Stimulated activated CD4-positive, alpha-beta T cell treated with anti-CD3 and anti-CD28 coated beads, Interleukin-2, amount 100 ng/mL, for 24 hours (primary cell): ENCODE measurements at regions not wholly inside any gene's neighbourhood (a gene's known extent, or its start where the extent isn't known, plus 50 kb on each side); places are given as distances from the start of the nearest gene placed in this dataset.
"Not testable (repeated sequence)": the region's sequence is repeated elsewhere in the genome, so short reads cannot be mapped to it uniquely, and the experiment has no call there.

Experiments
- DNase-seq, 2 donors: peaks; one replicate each; pipeline ENCODE4 v3.0.0-alpha.2; 2020

DNA sequence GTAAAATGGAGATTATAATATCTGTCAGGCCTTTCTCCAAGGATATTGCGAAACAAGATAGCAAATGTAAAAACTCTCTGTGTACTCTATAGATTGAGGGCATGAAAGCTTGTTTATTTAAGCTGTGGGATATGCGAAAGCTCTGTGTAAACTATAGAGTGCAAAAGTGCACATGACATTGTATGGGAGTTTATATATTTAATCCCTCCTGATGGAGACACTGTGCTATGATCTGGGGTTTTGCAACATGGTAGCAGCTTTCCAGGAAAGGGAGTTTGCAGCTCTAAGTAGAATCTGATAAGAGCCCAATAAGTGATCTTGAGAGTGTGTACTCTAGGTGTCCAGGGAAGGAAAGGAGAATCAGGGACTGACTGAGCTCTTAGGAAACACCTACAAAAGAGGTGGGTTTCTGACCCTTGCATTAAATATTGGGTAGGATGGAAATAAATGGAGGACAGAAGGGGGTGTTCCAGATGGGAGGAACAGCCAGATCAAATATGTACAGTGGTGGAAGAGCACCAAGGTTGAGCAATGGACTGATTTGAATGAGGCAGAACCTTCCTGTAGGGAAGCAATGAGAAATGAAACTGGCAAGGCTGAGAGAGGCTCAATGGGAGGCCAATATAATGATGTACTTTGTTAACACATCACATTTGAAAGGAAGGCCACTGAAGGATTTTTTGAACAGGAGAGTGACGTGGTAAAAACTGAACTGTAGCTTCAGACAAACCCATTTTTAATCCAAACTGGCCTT, 450.1 kb downstream of the GJA1 start:
- DNase-seq: no peak

DNA sequence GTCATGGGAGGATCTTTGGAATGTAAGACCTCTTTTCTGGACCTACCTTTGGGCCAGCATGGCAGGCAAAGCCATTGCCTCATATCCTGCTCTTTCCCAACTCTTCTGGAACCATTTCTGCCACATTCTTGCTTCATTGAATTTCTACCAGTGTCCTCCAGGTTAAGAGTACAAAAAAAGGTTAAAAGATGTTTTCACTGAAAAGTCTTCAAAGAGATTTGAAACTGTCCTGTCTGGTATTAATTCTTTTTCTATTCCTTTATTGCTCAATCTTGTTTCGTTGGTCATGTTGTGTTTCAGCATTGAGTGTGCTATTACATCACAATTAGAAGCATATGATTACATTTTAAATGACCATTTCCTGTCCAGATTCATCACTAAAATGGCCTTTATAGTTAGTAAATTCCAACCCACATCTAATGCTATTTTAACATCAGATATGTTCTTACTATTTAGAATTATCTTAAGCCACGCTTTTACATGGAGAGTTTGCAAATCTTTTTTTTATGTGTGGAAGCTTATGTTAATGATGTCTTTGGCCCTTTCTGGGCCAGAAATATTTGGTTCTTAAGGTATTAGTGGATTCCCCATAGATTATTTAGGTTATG, 450.9 kb downstream of the GJA1 start:
- DNase-seq: no peak

GRCh38 chr6:121887724-121888123, 452.3 kb downstream of the GJA1 start:
- DNase-seq: no peak

DNA sequence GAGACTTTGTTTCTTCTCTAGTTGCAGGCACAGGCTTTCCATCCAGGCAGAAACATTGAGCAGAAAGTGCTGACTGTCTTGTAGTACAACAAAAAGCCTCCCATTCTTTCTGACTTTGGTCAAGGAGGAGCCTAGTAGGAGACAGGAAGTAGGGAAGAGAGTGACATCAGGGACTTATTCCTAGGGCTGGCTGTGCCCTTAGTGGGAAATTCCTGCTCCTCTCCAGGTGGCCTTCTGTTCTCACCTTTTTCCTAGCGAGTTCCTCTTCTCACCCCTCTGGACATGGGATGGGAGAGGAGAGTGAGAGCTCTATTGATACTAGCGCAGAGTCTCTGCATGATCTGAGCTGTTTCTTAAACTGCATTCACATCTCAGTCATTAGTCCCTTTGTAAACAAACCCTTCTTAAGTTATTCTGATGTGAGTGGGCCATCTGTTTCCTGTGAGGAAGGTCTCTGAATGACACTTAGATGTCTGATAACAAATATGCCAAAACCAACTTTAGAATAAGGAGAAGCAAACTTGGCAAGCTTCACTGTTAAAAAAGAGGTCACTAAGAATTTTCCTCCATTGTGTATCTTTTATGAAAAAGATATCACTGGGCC, 455.0 kb downstream of the GJA1 start:
- no peak for DNase-seq

DNA sequence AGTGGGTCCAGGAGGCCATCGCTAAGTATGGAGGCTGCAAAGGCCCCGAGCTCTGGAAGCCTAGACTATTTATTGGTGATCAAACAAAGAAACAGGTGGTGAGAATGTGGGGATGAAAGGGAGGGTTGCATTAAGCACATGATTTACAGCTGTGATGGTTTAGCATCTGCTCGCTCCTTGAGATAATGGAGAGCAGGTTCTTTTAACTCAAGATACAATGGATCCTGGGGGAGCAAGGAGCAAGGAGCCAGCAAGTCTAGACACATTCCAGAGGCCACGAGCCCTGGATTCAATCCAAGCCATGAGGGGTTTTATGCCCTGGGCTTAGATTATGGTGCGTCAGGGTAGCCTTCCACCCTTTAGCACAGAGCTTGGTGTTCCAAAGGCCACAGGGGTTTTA, 460.3 kb downstream of the GJA1 start:
- DNase-seq: not testable (repeated sequence)

DNA sequence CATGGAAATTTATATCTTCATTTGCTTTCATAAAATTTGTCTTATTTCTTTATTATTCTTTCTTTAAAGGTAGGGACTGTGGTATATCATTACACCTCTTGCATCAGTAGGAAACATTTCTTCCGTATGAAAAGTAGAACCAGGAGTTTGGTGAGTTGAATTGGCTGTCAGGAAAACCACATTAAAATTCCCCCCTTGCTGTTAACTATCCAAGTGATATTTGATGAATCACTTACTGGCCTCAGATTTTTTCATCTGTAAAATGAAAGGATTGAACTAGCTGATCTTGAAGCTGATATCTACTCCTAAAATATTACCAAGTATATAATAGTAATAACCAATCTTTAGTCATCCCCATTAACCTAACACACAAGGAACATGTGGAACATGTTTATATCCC, 460.9 kb downstream of the GJA1 start:
- DNase-seq: no peak

DNA sequence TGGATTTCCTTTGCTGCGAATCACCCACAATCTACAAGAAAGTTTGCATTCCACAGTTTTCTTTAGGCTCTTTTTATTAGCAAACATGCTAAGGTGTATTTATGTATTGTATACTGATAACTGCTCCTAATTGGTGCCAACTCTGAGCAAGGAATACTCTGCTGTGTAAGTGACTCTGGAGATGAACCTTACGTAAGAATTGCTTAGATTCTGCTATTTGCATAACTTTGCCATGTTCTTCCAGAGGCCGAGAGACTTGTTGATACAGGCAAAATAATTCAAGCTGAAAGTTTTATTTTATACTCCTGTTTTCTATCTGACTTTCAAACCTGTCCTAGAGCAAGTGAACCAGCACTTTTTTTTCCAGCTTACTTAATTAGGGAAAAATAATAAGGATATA, 461.3 kb downstream of the GJA1 start:
- no peak for DNase-seq

DNA sequence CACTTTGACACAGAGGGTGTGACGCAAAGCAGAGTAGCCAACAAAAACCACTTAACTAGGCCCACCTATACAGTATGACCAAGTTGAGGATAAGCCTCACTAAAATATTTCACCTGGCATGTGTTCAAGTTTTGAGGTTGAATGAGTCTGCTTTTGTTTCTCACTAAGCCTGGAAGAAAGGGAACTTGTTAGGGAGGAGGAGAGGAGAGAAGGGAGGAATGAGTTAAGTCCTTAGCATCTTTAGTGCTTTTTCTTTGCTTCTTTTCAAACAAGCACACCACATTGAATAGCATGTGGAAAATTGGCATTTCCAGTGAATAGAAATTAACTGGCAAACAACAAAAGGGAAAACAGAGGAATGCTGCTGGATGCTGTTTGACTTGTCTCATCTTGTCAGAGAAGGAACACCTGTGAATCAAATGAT, 461.9 kb downstream of the GJA1 start:
- DNase-seq: no peak

- DNase-seq: no peak
Measured at GRCh38 chr6:121901432-121901831, 466.0 kb downstream of the GJA1 start.

DNA sequence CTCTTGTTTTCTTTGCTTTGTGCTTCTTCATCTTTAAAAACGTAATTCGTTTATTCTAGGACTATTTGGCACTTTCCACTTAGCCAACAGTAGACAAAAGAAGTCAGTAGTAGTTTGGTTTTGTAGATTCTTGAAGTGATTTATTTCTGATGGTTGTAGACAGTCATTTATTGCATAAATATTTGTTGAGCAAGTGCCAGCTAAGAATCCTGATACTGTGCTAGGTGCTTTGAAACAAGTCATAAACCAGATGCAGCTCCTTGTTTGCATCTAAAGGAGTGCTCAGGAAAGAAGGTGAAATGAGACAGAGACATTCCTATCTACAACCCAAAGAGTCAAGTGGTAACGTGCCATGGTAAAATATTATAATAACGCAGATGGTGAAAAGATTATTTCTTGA, 469.1 kb downstream of the GJA1 start:
- DNase-seq: no peak

DNA sequence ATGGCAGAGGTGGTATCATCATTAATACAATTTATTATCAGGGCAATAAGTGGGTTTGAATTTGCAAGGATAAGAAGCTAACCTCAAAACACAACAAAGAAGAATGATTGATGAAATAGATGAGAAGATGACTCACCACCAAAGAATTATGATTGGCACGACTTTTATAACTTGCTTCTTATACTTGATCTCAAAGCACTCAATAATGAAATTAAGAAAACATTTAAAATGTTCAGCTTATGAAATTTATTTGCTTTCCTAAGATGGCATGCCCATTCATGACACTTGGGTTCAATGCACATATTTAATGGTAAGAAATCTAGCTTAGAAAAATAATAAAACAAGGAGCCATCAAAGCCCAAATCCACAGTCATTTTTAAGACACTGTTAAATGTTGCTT, 477.5 kb downstream of the GJA1 start:
- DNase-seq: no peak

DNA sequence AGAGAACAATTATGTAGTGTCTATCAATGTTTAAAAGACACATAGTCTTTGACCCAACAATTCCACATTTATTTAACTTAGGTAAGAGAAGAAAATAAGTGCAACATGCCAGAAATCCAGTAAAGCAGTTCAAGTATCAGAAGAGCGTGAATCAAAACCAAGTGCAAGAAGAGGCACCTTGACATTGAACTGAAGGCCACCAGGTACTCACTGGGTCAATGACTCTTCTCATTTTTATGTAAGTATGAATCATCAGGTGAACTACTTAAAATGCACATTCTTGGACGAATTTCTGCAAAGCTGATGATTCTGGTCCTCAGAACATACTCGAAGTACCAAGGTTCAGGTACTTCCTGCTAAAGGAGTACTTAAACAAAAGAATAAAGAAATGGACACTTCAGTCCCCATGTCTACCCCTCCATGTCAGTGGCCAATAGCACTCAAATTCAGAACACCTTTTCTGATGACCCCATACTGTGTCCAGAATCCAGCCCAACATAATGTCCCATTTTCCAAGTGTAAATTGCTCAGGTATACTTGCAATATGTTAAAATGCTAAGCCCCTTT, 481.9 kb downstream of the GJA1 start:
- no peak for DNase-seq

- no peak for DNase-seq
Measured at GRCh38 chr6:121917834-121918559, 481.5 kb upstream of the HSF2 start.

- DNase-seq: no peak
Measured at GRCh38 chr6:121920616-121921015, 478.8 kb upstream of the HSF2 start.

GRCh38 chr6:121925024-121925423, 474.4 kb upstream of the HSF2 start:
- DNase-seq: no peak

DNA sequence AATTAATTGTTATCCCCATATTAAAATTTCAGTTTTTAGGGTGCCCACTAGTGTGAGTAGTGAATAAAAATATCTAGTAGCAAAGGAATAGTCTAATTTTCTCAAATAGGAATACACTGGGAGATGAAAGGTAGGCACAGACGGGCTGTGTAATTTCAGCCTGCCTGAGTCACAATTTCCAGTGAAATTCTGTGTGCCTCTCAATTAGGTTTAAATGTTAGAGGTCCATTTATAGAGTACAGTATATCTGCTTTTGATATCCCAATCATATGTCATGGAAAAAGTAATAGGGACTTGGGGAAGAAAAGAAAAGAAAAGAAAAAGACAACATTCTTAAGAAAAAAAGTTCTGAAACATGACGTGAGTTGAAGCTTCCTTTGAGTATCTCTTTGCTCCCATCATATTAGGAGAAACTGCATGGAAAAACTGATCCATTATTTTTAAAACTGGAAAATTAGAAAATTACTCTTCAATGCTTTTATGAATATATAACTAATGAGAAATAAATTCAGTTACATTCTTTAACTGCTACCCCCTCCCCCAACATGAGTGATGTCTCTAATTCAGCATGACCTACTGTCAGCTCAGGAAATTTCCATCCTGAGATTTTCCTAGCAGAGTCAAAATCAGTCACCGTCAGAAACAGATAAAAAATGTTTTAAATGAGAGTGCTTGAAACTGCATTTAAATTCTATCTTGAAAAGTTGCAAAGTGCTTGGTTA, 473.8 kb upstream of the HSF2 start:
- DNase-seq: no peak

DNA sequence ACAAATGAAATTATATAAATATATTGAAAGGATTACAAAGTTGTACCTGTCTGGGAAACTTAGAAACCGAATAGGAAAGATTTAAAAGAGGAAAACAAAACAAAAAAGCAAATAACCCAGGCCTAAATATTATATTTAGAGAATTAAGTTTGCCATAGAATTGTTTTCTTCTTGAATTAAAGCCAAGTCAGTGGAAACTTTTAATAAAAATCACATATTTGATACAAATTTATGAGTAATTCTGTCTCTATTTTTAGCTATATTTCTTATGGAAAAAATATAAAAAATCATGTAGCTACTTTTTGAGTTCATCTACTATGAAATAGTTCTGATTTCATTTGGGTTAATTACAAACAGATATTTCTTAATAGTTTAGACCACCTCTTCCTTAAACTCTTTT, 470.2 kb upstream of the HSF2 start:
- DNase-seq: no peak

- DNase-seq: no peak
Measured at GRCh38 chr6:121932076-121932991, 467.1 kb upstream of the HSF2 start.

DNA sequence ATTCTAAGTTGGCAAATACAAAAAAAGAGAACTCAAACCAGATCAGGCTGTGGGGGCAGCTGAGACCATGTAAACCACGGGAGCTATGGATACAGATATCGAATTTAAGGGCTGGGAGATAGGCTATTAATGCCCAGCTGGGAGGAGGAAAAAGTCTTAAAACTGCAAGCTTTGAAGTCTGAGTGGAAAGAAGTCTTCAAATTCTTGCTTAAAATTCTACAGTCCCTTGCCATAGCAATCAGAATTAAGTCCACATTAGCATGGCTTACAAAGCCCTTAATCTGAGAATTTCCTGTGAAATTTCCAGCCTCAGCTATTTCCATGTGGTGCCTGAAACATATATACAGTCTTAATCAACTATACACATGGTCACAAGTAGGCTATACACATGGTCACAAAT, 465.0 kb upstream of the HSF2 start:
- DNase-seq: no peak

DNA sequence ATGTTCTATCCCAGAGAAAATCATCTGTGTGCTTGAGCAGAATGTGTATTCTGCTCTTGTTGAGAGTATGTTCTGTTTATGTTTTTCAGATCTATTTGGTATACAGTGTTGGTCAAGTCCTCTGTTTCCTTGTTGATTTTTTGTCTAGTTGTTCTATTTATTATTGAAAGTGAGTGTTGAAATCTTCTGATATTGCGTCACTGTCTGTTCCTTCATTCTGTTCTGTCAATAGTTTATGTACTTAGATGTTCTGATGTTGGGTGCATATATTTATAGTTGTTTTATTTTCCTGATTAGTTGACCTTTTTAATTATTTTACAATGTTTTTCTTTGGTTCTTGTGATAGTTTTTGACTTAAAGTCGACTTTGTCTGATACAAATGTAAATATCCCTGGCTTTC, 458.7 kb upstream of the HSF2 start:
- DNase-seq: no peak

- DNase-seq: no peak
Measured at GRCh38 chr6:121944354-121944753, 455.1 kb upstream of the HSF2 start.

- no peak for DNase-seq
Measured at GRCh38 chr6:121951123-121951522, 448.3 kb upstream of the HSF2 start.
